ACC112 (cell line): ENCODE measurements at regions not wholly inside any gene's neighbourhood (a gene's known extent, or its start where the extent isn't known, plus 50 kb on each side); places are given as distances from the start of the nearest gene placed in this dataset.

Source experiments
- H2AFZ ChIP-seq: fragments of 200-600 bp; sonication (generic); one replicate; pipeline ENCODE4 v1.6.0; 2017; ENCODE audit warnings: antibody characterized with exemption, low read length; ENCODE audit not compliant: unreplicated experiment
- H3K27ac ChIP-seq: fragments of 200-600 bp; sonication (generic); 2 replicates; pipeline ENCODE4 v1.5.1; 2014; ENCODE audit warnings: low read depth, mild to moderate bottlenecking, antibody characterized with exemption, low read length, moderate library complexity
- H3K27me3 ChIP-seq: fragments of 200-600 bp; sonication (generic); 2 replicates; pipeline ENCODE4 v1.6.1; 2014; ENCODE audit warnings: mild to moderate bottlenecking, antibody characterized with exemption, low read length, moderate library complexity, mixed read lengths; ENCODE audit not compliant: insufficient read depth
- H3K36me3 ChIP-seq: fragments of 200-600 bp; sonication (generic); 2 replicates; pipeline ENCODE4 v1.6.1; 2016; ENCODE audit warnings: mild to moderate bottlenecking, antibody characterized with exemption, low read length, moderate library complexity, mixed read lengths; ENCODE audit not compliant: insufficient read depth
- H3K4me1 ChIP-seq: fragments of 200-600 bp; sonication (generic); one replicate; pipeline ENCODE4 v1.6.1; 2016; ENCODE audit warnings: low read length, mixed read lengths; ENCODE audit not compliant: insufficient read depth, unreplicated experiment, control insufficient read depth
- H3K4me3 ChIP-seq: fragments of 200-600 bp; sonication (generic); 2 replicates; pipeline ENCODE4 v1.5.1; 2014; ENCODE audit warnings: mild to moderate bottlenecking, low read depth, low read length
- H3K79me2 ChIP-seq: fragments of 200-600 bp; sonication (generic); one replicate; pipeline ENCODE4 v1.6.0; 2016; ENCODE audit warnings: low read length; ENCODE audit not compliant: control insufficient read depth, unreplicated experiment, insufficient read depth

- Histone ChIP-seq H3K36me3 (no peaks in the 10 kb centered on the region), H3K27ac (no peak overlapping the region), H3K79me2 (no peaks in the 10 kb centered on the region), H3K27me3 (no peaks in the 10 kb centered on the region), H2AFZ (no peak overlapping the region), H3K4me3 (no peak overlapping the region), H3K4me1 (no peaks in the 10 kb centered on the region)
Observed at GRCh38 chr18:27361477-27361876, 176.4 kb upstream of the CHST9 start.

DNA sequence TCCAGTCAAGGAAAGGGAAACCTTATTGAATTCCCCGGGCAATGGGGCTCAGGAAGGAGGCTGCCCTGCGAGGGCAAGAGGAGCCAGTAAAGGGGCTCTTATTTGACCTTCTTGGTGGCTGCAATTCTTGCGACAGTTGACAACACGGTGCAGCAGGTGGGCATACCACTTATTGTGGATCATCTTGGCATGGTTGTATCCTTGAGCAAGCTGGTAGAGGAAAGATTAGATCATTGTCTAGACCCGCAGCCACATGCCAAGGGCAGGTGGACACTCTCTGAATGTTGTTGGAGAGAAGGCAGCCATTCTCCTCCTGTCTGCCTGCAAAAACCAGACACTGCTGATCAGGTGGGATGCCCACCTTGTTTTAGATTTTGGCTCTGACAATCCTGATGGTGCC is 170.2 kb upstream of the CHST9 start:
- no peak overlapping the region for H2AFZ ChIP-seq
- H3K27ac ChIP-seq: no peak overlapping the region
- H3K36me3 ChIP-seq: no peaks in the 10 kb centered on the region
- no peaks in the 10 kb centered on the region for H3K4me1 ChIP-seq
- no peaks in the 10 kb centered on the region for H3K79me2 ChIP-seq
- no peaks in the 10 kb centered on the region for H3K27me3 ChIP-seq
- no peak overlapping the region for H3K4me3 ChIP-seq

- Histone ChIP-seq H3K4me3 (no peak overlapping the region), H2AFZ (no peak overlapping the region), H3K79me2 (no peaks in the 10 kb centered on the region), H3K27me3 (no peaks in the 10 kb centered on the region), H3K27ac (no peak overlapping the region), H3K36me3 (no peaks in the 10 kb centered on the region), H3K4me1 (no peaks in the 10 kb centered on the region)
Observed at GRCh38 chr18:27353273-27353672, 168.2 kb upstream of the CHST9 start.

DNA sequence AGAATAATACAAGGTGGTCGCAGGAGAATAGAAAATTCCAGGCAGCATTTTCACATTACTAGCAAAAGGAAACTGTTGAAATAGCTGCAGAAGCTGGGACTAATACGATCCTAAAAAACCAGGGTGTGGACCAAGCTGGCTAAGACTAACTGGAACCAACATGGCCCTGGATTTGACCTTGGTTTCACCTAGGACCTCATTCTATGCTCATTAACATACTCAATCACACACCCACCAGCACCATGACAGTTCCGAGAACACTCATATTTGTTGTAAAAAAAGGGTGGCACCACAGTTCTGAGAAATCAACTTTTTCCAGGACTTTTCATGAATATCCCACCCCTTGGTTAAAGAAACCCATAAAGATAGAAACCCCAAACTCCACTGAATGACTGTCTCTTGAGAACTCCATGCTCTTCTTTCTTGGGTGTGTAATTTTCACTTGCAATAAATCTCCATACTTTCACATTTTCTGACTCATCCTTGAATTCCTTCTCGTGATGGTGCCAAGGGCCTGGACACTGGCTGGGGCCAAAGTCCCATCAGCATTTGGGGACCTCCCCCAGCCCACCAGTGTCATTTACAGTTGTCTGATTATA is 164.3 kb upstream of the CHST9 start:
- Histone ChIP-seq H3K27ac (no peak overlapping the region), H2AFZ (no peak overlapping the region), H3K4me1 (no peaks in the 10 kb centered on the region), H3K36me3 (no peaks in the 10 kb centered on the region), H3K27me3 (no peaks in the 10 kb centered on the region), H3K4me3 (no peak overlapping the region), H3K79me2 (no peaks in the 10 kb centered on the region)

- no peak overlapping the region for H2AFZ ChIP-seq
- no peaks in the 10 kb centered on the region for H3K36me3 ChIP-seq
- H3K4me1 ChIP-seq: no peaks in the 10 kb centered on the region
- H3K27ac ChIP-seq: no peak overlapping the region
- H3K79me2 ChIP-seq: no peaks in the 10 kb centered on the region
- no peak overlapping the region for H3K4me3 ChIP-seq
- H3K27me3 ChIP-seq: no peaks in the 10 kb centered on the region
Observed at GRCh38 chr18:27331606-27332005, 146.5 kb upstream of the CHST9 start.

DNA sequence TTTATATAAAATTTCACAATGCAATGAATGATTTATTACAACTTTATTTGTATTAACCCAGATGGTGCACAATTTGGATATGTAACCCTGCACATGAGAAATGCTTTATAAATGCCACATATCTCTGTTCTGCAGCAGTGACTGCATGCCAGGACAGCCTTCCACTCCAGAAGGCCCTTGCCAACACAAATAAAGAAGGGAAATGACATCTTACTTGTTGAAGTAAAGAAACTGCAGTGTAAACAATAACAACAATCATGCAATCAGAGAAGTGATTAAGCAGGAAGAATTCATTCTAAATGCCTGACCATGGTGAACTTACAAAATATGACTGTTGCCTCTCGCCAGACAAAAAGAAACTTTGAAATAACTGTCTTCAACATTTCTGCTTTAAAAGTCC is 129.9 kb upstream of the CHST9 start:
- H2AFZ ChIP-seq: no peak overlapping the region
- H3K27ac ChIP-seq: no peak overlapping the region
- H3K79me2 ChIP-seq: no peaks in the 10 kb centered on the region
- H3K4me1 ChIP-seq: no peaks in the 10 kb centered on the region
- no peak overlapping the region for H3K4me3 ChIP-seq
- no peaks in the 10 kb centered on the region for H3K36me3 ChIP-seq
- H3K27me3 ChIP-seq: no peaks in the 10 kb centered on the region

GRCh38 chr18:27313678-27314077 is 128.6 kb upstream of the CHST9 start:
- H3K27ac ChIP-seq: no peak overlapping the region
- no peak overlapping the region for H3K4me3 ChIP-seq
- H3K4me1 ChIP-seq: no peaks in the 10 kb centered on the region
- no peaks in the 10 kb centered on the region for H3K79me2 ChIP-seq
- H3K27me3 ChIP-seq: no peaks in the 10 kb centered on the region
- H3K36me3 ChIP-seq: no peaks in the 10 kb centered on the region
- no peak overlapping the region for H2AFZ ChIP-seq

- no peaks in the 10 kb centered on the region for H3K4me1 ChIP-seq
- no peaks in the 10 kb centered on the region for H3K36me3 ChIP-seq
- H3K4me3 ChIP-seq: no peak overlapping the region
- H3K27ac ChIP-seq: no peak overlapping the region
- H2AFZ ChIP-seq: no peak overlapping the region
- H3K27me3 ChIP-seq: no peaks in the 10 kb centered on the region
- H3K79me2 ChIP-seq: no peaks in the 10 kb centered on the region
Observed at GRCh38 chr18:27312853-27313252, 127.7 kb upstream of the CHST9 start.

GRCh38 chr18:27312153-27312552 is 127.0 kb upstream of the CHST9 start:
- H3K4me1 ChIP-seq: no peaks in the 10 kb centered on the region
- no peaks in the 10 kb centered on the region for H3K79me2 ChIP-seq
- no peaks in the 10 kb centered on the region for H3K27me3 ChIP-seq
- H3K27ac ChIP-seq: no peak overlapping the region
- no peaks in the 10 kb centered on the region for H3K36me3 ChIP-seq
- no peak overlapping the region for H2AFZ ChIP-seq
- no peak overlapping the region for H3K4me3 ChIP-seq

- no peaks in the 10 kb centered on the region for H3K27me3 ChIP-seq
- no peaks in the 10 kb centered on the region for H3K4me1 ChIP-seq
- H3K36me3 ChIP-seq: no peaks in the 10 kb centered on the region
- no peak overlapping the region for H2AFZ ChIP-seq
- no peak overlapping the region for H3K4me3 ChIP-seq
- no peaks in the 10 kb centered on the region for H3K79me2 ChIP-seq
- H3K27ac ChIP-seq: no peak overlapping the region
Observed at GRCh38 chr18:27311114-27311513, 126.0 kb upstream of the CHST9 start.

DNA sequence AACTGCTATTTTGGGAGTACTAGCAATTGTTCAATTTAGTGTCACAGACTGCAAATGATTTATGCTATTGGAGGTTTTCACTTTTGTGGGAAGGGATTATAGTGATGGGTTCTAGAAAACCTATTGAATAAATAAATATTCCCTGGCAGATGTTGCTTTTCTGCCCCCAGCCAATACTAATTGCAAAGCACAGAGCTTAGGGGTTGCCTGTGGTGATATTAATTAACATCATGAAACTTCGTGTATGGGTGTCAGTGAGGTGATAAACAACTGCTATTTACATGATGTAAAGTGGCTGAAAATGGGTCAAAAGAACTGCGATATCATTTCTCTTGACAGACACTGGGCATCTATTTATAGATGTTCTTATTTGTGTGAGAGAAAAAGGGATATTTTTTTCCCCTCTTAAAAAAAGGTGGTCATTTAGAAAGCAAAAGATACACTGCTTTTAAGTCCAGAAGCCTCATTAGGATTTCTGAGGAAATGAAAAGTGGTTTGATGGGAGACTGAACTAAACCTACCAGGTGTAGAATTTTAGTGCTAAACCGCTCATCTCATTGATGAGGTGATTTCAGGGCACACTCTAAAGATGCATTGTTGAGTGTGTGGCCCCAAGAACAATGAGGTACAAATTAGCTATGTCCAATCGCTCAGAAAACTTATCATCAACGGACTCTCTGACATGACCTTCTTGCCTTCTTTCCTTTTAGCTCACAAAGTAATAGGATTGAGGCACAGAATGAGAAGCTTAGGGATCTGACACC is 116.7 kb upstream of the CHST9 start:
- Histone ChIP-seq H3K79me2 (no peaks in the 10 kb centered on the region), H3K4me3 (no peak overlapping the region), H3K4me1 (no peaks in the 10 kb centered on the region), H2AFZ (no peak overlapping the region), H3K27ac (no peak overlapping the region), H3K36me3 (no peaks in the 10 kb centered on the region), H3K27me3 (no peaks in the 10 kb centered on the region)
